ENCODE measurements at regions not wholly inside any gene's neighbourhood (a gene's known extent, or its start where the extent isn't known, plus 50 kb on each side); places are given as distances from the start of the nearest gene placed in this dataset.
"Not testable (repeated sequence)": the region's sequence is repeated elsewhere in the genome, so short reads cannot be mapped to it uniquely, and the experiment has no call there.

- no peak for DNase-seq
Measured at GRCh38 chr2:102871707-102872106, 109.9 kb downstream of the TMEM182 start.

- DNase-seq = peak; percentile 23
Measured at GRCh38 chr2:102872388-102872787, 110.6 kb downstream of the TMEM182 start.

- DNase-seq = not testable (repeated sequence)
Measured at GRCh38 chr2:102879513-102879912, 117.7 kb downstream of the TMEM182 start.

- DNase-seq = no peak
Measured at GRCh38 chr2:102880731-102881130, 118.9 kb downstream of the TMEM182 start.

GRCh38 chr2:102886216-102886893 is 124.5 kb downstream of the TMEM182 start:
- DNase-seq = no peak

GRCh38 chr2:102888514-102888913 is 126.7 kb downstream of the TMEM182 start:
- no peak for DNase-seq

GRCh38 chr2:102891296-102891695 is 129.5 kb downstream of the TMEM182 start:
- no peak for DNase-seq

GRCh38 chr2:102892698-102893310 is 131.0 kb downstream of the TMEM182 start:
- DNase-seq = no peak

- DNase-seq = no peak
Measured at GRCh38 chr2:102893870-102894269, 132.0 kb downstream of the TMEM182 start.

GRCh38 chr2:102895376-102895775 is 133.5 kb downstream of the TMEM182 start:
- DNase-seq = no peak

- DNase-seq = not testable (repeated sequence)
Measured at GRCh38 chr2:102909240-102909639, 147.4 kb downstream of the TMEM182 start.

- DNase-seq = no peak
Measured at GRCh38 chr2:102910724-102911123, 148.9 kb downstream of the TMEM182 start.

- no peak for DNase-seq
Measured at GRCh38 chr2:102915128-102915527, 153.3 kb downstream of the TMEM182 start.

- DNase-seq = no peak
Measured at GRCh38 chr2:102922321-102922720, 160.5 kb downstream of the TMEM182 start.

- no peak for DNase-seq
Measured at GRCh38 chr2:102925003-102925402, 163.2 kb downstream of the TMEM182 start.

GRCh38 chr2:102927854-102928267 is 166.0 kb downstream of the TMEM182 start:
- no peak for DNase-seq

- DNase-seq = no peak
Measured at GRCh38 chr2:102929721-102930120, 167.9 kb downstream of the TMEM182 start.

- no peak for DNase-seq
Measured at GRCh38 chr2:102932501-102932900, 170.7 kb downstream of the TMEM182 start.

- no peak for DNase-seq
Measured at GRCh38 chr2:102939207-102939606, 177.4 kb downstream of the TMEM182 start.

- DNase-seq = no peak
Measured at GRCh38 chr2:102940684-102941083, 178.9 kb downstream of the TMEM182 start.

- DNase-seq = no peak
Measured at GRCh38 chr2:102942107-102942506, 180.3 kb downstream of the TMEM182 start.

- DNase-seq = no peak
Measured at GRCh38 chr2:102943251-102943650, 181.4 kb downstream of the TMEM182 start.

GRCh38 chr2:102950371-102950946 is 188.6 kb downstream of the TMEM182 start:
- no peak for DNase-seq

- DNase-seq = no peak
Measured at GRCh38 chr2:102951249-102951648, 189.4 kb downstream of the TMEM182 start.

Measured in hindlimb muscle (tissue), 1 donor.